DND-41 (cell line): ENCODE measurements at regions not wholly inside any gene's neighbourhood (a gene's known extent, or its start where the extent isn't known, plus 50 kb on each side); places are given as distances from the start of the nearest gene placed in this dataset.

Source experiments
- ATAC-seq: fragments of 200-7000 bp; cut with Tn5 transposase; 3 replicates; pipeline ENCODE4 v1.9.1; 2021; ENCODE audit warnings: low read depth; ENCODE audit not compliant: insufficient read depth
- DNase-seq: peaks from one replicate; pipeline ENCODE4 v3.0.0-alpha.2; 2020
- H2AFZ ChIP-seq: 2 replicates; pipeline ENCODE4 v1.6.0; 2012; ENCODE audit warnings: low read depth, low read length
- H3K27ac ChIP-seq: 2 replicates; pipeline ENCODE4 v1.5.1; 2012; ENCODE audit warnings: low read length, inconsistent platforms
- H3K27me3 ChIP-seq: fragments of 200-600 bp; sonication (generic); 2 replicates; pipeline ENCODE4 v1.6.0; 2012; ENCODE audit warnings: low read length, mild to moderate bottlenecking, inconsistent platforms; ENCODE audit not compliant: insufficient read depth, poor library complexity
- H3K36me3 ChIP-seq: 2 replicates; pipeline ENCODE4 v1.5.1; 2012; ENCODE audit warnings: low read length, inconsistent platforms; ENCODE audit not compliant: insufficient read depth
- H3K4me1 ChIP-seq: 2 replicates; pipeline ENCODE4 v1.5.1; 2012; ENCODE audit warnings: mild to moderate bottlenecking, low read length; ENCODE audit not compliant: insufficient read depth
- H3K4me2 ChIP-seq: 2 replicates; pipeline ENCODE4 v1.6.0; 2012; ENCODE audit warnings: mild to moderate bottlenecking, moderate library complexity, low read length, inconsistent platforms; ENCODE audit not compliant: insufficient read depth
- H3K4me3 ChIP-seq, 2 experiments: fragments of 200-600 bp in 1 of 2; shearing (Covaris generic) in 1 of 2; 2 replicates each; pipeline ENCODE4 v1.5.1; 2012 to 2016; ENCODE audit warnings: inconsistent platforms in 2 of 2, low read length in 2 of 2, mild to moderate bottlenecking in 2 of 2, low read depth in 1 of 2, moderate library complexity in 1 of 2
- H3K79me2 ChIP-seq: 2 replicates; pipeline ENCODE4 v1.6.0; 2012; ENCODE audit warnings: low read length, inconsistent platforms; ENCODE audit not compliant: insufficient read depth
- H3K9ac ChIP-seq: 2 replicates; pipeline ENCODE4 v1.6.0; 2012; ENCODE audit warnings: low read depth, mild to moderate bottlenecking, inconsistent platforms, low read length, moderate library complexity
- H3K9me3 ChIP-seq: 2 replicates; pipeline ENCODE4 v1.5.1; 2012; ENCODE audit warnings: low read length, moderate library complexity, mild to moderate bottlenecking, inconsistent platforms; ENCODE audit not compliant: insufficient read depth, severe bottlenecking
- H4K20me1 ChIP-seq: 2 replicates; pipeline ENCODE4 v1.6.0; 2012; ENCODE audit warnings: low read length; ENCODE audit not compliant: insufficient read depth
- CTCF ChIP-seq: IDR thresholded peaks from 2 replicates; pipeline ENCODE4 v1.5.1; 2012; ENCODE audit warnings: borderline replicate concordance, low read length, moderate library complexity, mild to moderate bottlenecking; ENCODE audit not compliant: poor library complexity, severe bottlenecking; ENCODE audit errors: extremely low read depth
- EZH2 ChIP-seq: IDR thresholded peaks from 3 replicates; pipeline ENCODE4 v1.6.1; 2012; ENCODE audit warnings: borderline replicate concordance, low read depth, mild to moderate bottlenecking, moderate library complexity, low read length, inconsistent platforms; ENCODE audit not compliant: severe bottlenecking

GRCh38 chr12:68490476-68490875 is 120.2 kb upstream of the RAP1B start:
- Histone ChIP-seq H3K4me2 (no peak overlapping the region), H4K20me1 (no peaks in the 10 kb centered on the region), H3K27me3 (no peaks in the 10 kb centered on the region), H3K9me3 (no peaks in the 10 kb centered on the region), H2AFZ (no peak overlapping the region), H3K36me3 (no peaks in the 10 kb centered on the region), H3K4me1 (no peaks in the 10 kb centered on the region), H3K9ac (no peak overlapping the region), H3K27ac (no peak overlapping the region), H3K4me3 (no peak overlapping the region), H3K79me2 (no peaks in the 10 kb centered on the region)
- no peak for DNase-seq
- no peak for ATAC-seq
- TF ChIP-seq EZH2 = no peak
- TF ChIP-seq CTCF = no peak

- no peak for TF ChIP-seq CTCF
- no peak for TF ChIP-seq EZH2
- H3K9me3 ChIP-seq = no peaks in the 10 kb centered on the region
- H2AFZ ChIP-seq = no peak overlapping the region
- H3K4me1 ChIP-seq = no peaks in the 10 kb centered on the region
- no peak overlapping the region for H3K4me3 ChIP-seq
- no peak overlapping the region for H3K9ac ChIP-seq
- no peak overlapping the region for H3K4me2 ChIP-seq
- no peak for ATAC-seq
- H4K20me1 ChIP-seq = no peaks in the 10 kb centered on the region
- H3K79me2 ChIP-seq = no peaks in the 10 kb centered on the region
- no peaks in the 10 kb centered on the region for H3K36me3 ChIP-seq
- no peaks in the 10 kb centered on the region for H3K27me3 ChIP-seq
- no peak for DNase-seq
- no peak overlapping the region for H3K27ac ChIP-seq
Measured at GRCh38 chr12:68491204-68491960, 119.3 kb upstream of the RAP1B start.

GRCh38 chr12:68495336-68496070 is 115.2 kb upstream of the RAP1B start:
- ATAC-seq (no peak), DNase-seq (no peak)
- H3K9ac ChIP-seq = no peak overlapping the region
- no peaks in the 10 kb centered on the region for H3K79me2 ChIP-seq
- no peaks in the 10 kb centered on the region for H4K20me1 ChIP-seq
- no peak overlapping the region for H3K4me2 ChIP-seq
- no peaks in the 10 kb centered on the region for H3K9me3 ChIP-seq
- H3K4me3 ChIP-seq = no peak overlapping the region
- peaks cover 4% of the 10 kb centered on the region for H3K27me3 ChIP-seq
- H3K4me1 ChIP-seq = no peaks in the 10 kb centered on the region
- no peak overlapping the region for H3K27ac ChIP-seq
- no peak overlapping the region for H2AFZ ChIP-seq
- TF ChIP-seq CTCF (no peak), EZH2 (no peak)
- H3K36me3 ChIP-seq = no peaks in the 10 kb centered on the region
